PC-9 (cell line): ENCODE measurements at regions not wholly inside any gene's neighbourhood (a gene's known extent, or its start where the extent isn't known, plus 50 kb on each side); places are given as distances from the start of the nearest gene placed in this dataset.
A peak's percentile ranks its signal among the peaks of the same experiment; 100 is the strongest.

Experiments used
- BruUV-seq: library from RNA; stranded (reverse); fragments of 400-500 nt; replicated peaks from 2 replicates; lab custom pipeline; 2021; lab: Mats Ljungman, UMichigan
- CTCF ChIA-PET: fragments of 300-600 bp; sonication (Branson Sonifier 250); formaldehyde crosslinking; loops from one replicate; lab custom pipeline; 2022; ENCODE audit warnings: antibody characterized with exemption; lab: Charles Lee
- POLR2A ChIA-PET: fragments of 300-600 bp; sonication (Branson Sonifier 250); formaldehyde crosslinking; loops from one replicate; lab custom pipeline; 2022; ENCODE audit warnings: antibody characterized with exemption; ENCODE audit not compliant: unreplicated experiment; lab: Charles Lee
- DNase-seq, 2 experiments: peaks; one replicate each; pipeline versions ENCODE4 v3.0.0 to v3.0.0-alpha.2; 2015 to 2022; ENCODE audit warnings: mixed read lengths in 1 of 2
- H2AFZ ChIP-seq: fragments of 200-600 bp; sonication (generic); 2 replicates; pipeline ENCODE4 v1.8.1; 2017; ENCODE audit warnings: antibody characterized with exemption
- H3F3A ChIP-seq: fragments of 200-600 bp; sonication (generic); 2 replicates; pipeline ENCODE4 v1.8.1; 2017; ENCODE audit warnings: antibody characterized with exemption, mild to moderate bottlenecking, low read depth; ENCODE audit not compliant: insufficient read depth
- H3K27ac ChIP-seq: fragments of 200-600 bp; sonication (generic); 2 replicates; pipeline ENCODE4 v1.6.1; 2016; ENCODE audit warnings: mixed run types
- H3K27me3 ChIP-seq: fragments of 200-600 bp; sonication (generic); 2 replicates; pipeline ENCODE4 v1.6.1; 2016; ENCODE audit warnings: low read depth, mixed run types; ENCODE audit not compliant: insufficient read depth
- H3K36me3 ChIP-seq: fragments of 200-600 bp; sonication (generic); 2 replicates; pipeline ENCODE4 v1.6.1; 2016; ENCODE audit warnings: low read depth, mixed run types
- H3K4me1 ChIP-seq: fragments of 200-600 bp; sonication (generic); replicated peaks from 2 replicates; pipeline ENCODE4 v1.6.1; 2016; ENCODE audit warnings: mixed run types; ENCODE audit not compliant: insufficient read depth
- H3K4me2 ChIP-seq: fragments of 200-600 bp; sonication (generic); 2 replicates; pipeline ENCODE4 v1.6.1; 2017; ENCODE audit warnings: mixed run types
- H3K4me3 ChIP-seq: fragments of 200-600 bp; sonication (generic); 2 replicates; pipeline ENCODE4 v1.6.1; 2016; ENCODE audit warnings: mixed run types
- H3K79me2 ChIP-seq: fragments of 200-600 bp; sonication (generic); 2 replicates; pipeline ENCODE4 v1.6.1; 2017; ENCODE audit warnings: low read depth, mixed run types
- H3K9me2 ChIP-seq: fragments of 200-600 bp; sonication (generic); 2 replicates; pipeline ENCODE4 v1.8.1; 2017; ENCODE audit warnings: mild to moderate bottlenecking; ENCODE audit not compliant: insufficient read depth
- H3K9me3 ChIP-seq: fragments of 200-600 bp; sonication (generic); 2 replicates; pipeline ENCODE4 v1.8.1; 2016; ENCODE audit warnings: low read depth; ENCODE audit not compliant: insufficient read depth
- H4K20me1 ChIP-seq: fragments of 200-600 bp; sonication (generic); 2 replicates; pipeline ENCODE4 v1.8.1; 2017; ENCODE audit not compliant: insufficient read depth
- EZH2 ChIP-seq: fragments of 200-600 bp; sonication (generic); IDR thresholded peaks from 2 replicates; pipeline ENCODE4 v1.8.0; 2017; ENCODE audit warnings: antibody characterized with exemption, low read depth
- intact Hi-C: fragments of 100-400 bp; cut with micrococcal nuclease; formaldehyde crosslinking; loops from one replicate; pipeline ENCODE4 v1.10.0; 2022; ENCODE audit not compliant: unreplicated experiment
- TF ChIP-seq, protein P1 (sequence below): fragments of 200-600 bp; sonication (generic); conservative IDR thresholded peaks from 2 replicates; pipeline ENCODE4 v1.6.1; 2017; ENCODE audit warnings: mixed run types, antibody characterized with exemption, mild to moderate bottlenecking, moderate library complexity

DNA sequence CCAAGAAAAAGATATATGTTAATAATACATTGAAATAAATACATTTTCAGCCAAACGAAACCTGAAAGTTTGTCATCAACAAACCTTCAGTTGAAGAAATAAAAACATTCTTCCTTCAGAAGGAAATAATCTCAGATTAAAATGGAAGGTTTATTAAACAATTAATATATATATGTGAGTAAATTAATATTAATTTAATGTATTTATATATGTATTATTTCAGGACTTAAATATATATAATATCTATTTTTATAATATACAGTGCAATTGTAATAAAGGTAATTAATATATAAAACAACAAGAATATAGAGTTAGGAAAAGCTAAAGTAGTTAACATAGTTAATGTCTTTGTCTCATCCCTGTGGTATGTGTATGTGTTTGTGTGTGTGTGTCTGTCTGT, 102.2 kb upstream of the CDC14C start:
- Histone ChIP-seq H3K79me2 (no peaks in the 10 kb centered on the region), H3F3A (no peaks in the 10 kb centered on the region), H3K36me3 (no peaks in the 10 kb centered on the region), H3K27ac (no peak overlapping the region), H3K4me3 (no peak overlapping the region), H3K4me2 (no peak overlapping the region), H3K27me3 (no peaks in the 10 kb centered on the region), H3K9me2 (no peaks in the 10 kb centered on the region), H2AFZ (peak overlapping the region; percentile 39; the same call in 1 of the 2 replicates), H3K4me1 (no peaks in the 10 kb centered on the region), H3K9me3 (no peaks in the 10 kb centered on the region), H4K20me1 (no peaks in the 10 kb centered on the region)
- no peak for DNase-seq
- BruUV-seq = no TSS peak
- CTCF ChIA-PET = no interaction called here
- TF ChIP-seq EZH2 = no peak
- TF ChIP-seq, protein P1, sequence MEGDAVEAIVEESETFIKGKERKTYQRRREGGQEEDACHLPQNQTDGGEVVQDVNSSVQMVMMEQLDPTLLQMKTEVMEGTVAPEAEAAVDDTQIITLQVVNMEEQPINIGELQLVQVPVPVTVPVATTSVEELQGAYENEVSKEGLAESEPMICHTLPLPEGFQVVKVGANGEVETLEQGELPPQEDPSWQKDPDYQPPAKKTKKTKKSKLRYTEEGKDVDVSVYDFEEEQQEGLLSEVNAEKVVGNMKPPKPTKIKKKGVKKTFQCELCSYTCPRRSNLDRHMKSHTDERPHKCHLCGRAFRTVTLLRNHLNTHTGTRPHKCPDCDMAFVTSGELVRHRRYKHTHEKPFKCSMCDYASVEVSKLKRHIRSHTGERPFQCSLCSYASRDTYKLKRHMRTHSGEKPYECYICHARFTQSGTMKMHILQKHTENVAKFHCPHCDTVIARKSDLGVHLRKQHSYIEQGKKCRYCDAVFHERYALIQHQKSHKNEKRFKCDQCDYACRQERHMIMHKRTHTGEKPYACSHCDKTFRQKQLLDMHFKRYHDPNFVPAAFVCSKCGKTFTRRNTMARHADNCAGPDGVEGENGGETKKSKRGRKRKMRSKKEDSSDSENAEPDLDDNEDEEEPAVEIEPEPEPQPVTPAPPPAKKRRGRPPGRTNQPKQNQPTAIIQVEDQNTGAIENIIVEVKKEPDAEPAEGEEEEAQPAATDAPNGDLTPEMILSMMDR = no peak
- intact Hi-C loops = no loop called here
- POLR2A ChIA-PET = no interaction called here

DNA sequence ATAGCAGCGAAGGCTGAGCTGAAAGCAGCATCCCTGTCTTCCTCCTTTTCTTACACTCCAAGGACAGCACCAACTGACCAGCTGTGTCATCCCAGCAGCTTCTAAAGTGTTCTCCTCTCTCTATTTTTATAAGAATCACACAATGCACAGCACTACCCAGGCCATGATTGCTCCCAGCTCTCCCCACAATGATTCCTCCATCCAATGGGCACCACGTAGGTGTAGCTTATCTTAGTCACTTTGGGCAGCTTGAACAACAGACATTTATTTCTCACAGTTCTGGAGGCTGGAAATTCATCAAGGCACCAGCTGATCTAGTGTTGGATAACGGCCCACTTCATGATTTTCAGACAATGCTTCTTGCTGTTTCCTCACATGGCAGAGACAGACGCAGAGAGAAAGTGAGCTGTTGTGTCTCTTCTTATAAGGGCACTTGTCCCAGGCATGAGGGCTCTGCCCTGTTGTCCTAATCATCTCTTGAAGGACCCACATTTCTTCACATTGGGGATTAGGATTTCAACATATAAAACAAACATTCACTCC, 92.0 kb upstream of the CDC14C start:
- H3K4me3 ChIP-seq = no peak overlapping the region
- no peaks in the 10 kb centered on the region for H3K4me1 ChIP-seq
- H2AFZ ChIP-seq = no peak overlapping the region
- ChIA-PET CTCF (no interaction called here), POLR2A (no interaction called here)
- H4K20me1 ChIP-seq = no peaks in the 10 kb centered on the region
- H3K36me3 ChIP-seq = no peaks in the 10 kb centered on the region
- intact Hi-C loops = no loop called here
- H3K27me3 ChIP-seq = peaks cover 23% of the 10 kb centered on the region; the same call in 1 of the 2 replicates
- BruUV-seq = no TSS peak
- TF ChIP-seq, protein P1 = no peak
- TF ChIP-seq EZH2 = no peak
- no peaks in the 10 kb centered on the region for H3K9me3 ChIP-seq
- H3F3A ChIP-seq = no peaks in the 10 kb centered on the region
- no peaks in the 10 kb centered on the region for H3K9me2 ChIP-seq
- no peak for DNase-seq
- H3K79me2 ChIP-seq = no peaks in the 10 kb centered on the region
- no peak overlapping the region for H3K27ac ChIP-seq
- no peak overlapping the region for H3K4me2 ChIP-seq

DNA sequence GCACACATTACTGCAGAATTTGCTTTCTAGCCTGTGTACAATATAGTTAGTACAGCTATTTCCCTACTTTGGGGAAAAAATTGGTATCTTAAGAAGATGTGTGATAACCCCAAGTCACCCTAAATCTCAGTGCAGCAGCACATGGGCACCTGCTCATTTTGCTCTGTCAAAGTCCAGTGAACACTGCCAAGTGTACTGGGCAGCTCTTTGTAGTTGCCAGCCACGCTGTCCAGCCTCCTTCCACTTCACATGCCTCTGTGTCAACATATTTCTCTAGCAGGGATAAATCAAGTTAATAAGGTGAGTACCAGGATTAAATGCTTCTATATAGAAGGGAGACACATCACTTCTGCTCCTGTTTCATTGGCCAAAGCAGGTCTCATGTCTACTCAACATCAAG, 87.1 kb upstream of the CDC14C start:
- Histone ChIP-seq H2AFZ (no peak overlapping the region), H4K20me1 (no peaks in the 10 kb centered on the region), H3K79me2 (no peaks in the 10 kb centered on the region), H3K27ac (no peak overlapping the region), H3F3A (no peaks in the 10 kb centered on the region), H3K36me3 (no peaks in the 10 kb centered on the region), H3K9me2 (no peaks in the 10 kb centered on the region), H3K4me3 (no peak overlapping the region), H3K4me1 (no peaks in the 10 kb centered on the region), H3K4me2 (no peak overlapping the region), H3K27me3 (peaks cover 31% of the 10 kb centered on the region), H3K9me3 (no peaks in the 10 kb centered on the region)
- POLR2A ChIA-PET = no interaction called here
- CTCF ChIA-PET = no interaction called here
- no TSS peak for BruUV-seq
- no peak for DNase-seq
- TF ChIP-seq EZH2 = no peak
- TF ChIP-seq, protein P1 = no peak
- intact Hi-C loops = no loop called here
